ENCODE measurements at regions not wholly inside any gene's neighbourhood (a gene's known extent, or its start where the extent isn't known, plus 50 kb on each side); places are given as distances from the start of the nearest gene placed in this dataset.

- Histone ChIP-seq H3K27me3 (ENCODE audit: control insufficient read depth, insufficient read depth, low read length) (no peaks in the 10 kb centered on the region), H3K36me3 (ENCODE audit: control insufficient read depth, insufficient read depth, low read length) (no peaks in the 10 kb centered on the region), H3K4me3 (ENCODE audit: low read length) (no peak overlapping the region), H3K9me3 (ENCODE audit: control insufficient read depth, low read length) (no peaks in the 10 kb centered on the region), H3K4me1 (ENCODE audit: control insufficient read depth, insufficient read depth, low read length) (peaks cover 3% of the 10 kb centered on the region), H3K9ac (ENCODE audit: low read length) (no peak overlapping the region)
Measured at GRCh38 chr20:60478533-60478932, 520.3 kb downstream of the CDH26 start.

DNA sequence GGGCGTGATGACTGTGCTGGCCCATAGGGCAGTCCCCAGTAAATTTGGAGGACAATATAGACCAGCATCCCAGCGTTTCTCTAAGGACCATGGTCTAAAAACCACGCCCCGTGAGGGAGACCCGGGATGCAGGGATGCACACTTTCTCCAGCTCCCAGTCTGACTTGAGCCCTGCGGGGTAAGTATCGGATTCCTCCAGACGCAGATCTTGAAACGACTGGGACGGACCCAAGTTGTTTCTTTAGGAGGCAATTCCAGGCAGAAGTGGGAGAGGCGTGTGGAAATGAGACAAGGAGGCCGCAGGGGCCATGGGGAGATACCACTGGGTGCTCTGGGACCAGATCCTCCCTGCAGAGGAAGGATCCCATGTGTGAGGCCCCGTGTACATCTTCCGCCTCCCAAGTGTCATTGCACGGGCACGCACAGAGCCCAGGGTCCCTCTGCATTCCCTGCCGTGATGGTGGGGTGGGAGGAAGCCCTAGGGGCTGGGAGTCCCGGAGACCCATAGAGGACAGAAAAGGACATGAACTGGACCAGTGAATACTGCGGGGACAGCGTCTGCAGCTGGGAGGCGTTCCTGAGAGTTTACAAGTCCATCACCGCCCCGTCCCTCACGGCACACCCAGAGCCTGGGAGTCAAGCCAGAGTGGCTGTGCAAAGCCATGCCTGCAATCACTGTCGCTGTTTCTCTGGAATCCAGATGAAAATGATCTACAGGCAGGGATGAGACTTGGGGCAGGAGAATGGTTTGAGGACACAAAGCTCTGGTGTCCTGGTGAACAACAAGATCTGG, 522.9 kb downstream of the CDH26 start:
- no peaks in the 10 kb centered on the region for H3K9me3 ChIP-seq (ENCODE audit: control insufficient read depth, low read length)
- no peak overlapping the region for H3K4me3 ChIP-seq (ENCODE audit: low read length)
- no peaks in the 10 kb centered on the region for H3K36me3 ChIP-seq (ENCODE audit: control insufficient read depth, insufficient read depth, low read length)
- H3K27me3 ChIP-seq (ENCODE audit: control insufficient read depth, insufficient read depth, low read length), result no peaks in the 10 kb centered on the region
- peaks cover 3% of the 10 kb centered on the region for H3K4me1 ChIP-seq (ENCODE audit: control insufficient read depth, insufficient read depth, low read length)
- H3K9ac ChIP-seq (ENCODE audit: low read length), result no peak overlapping the region

- Histone ChIP-seq H3K27me3 (ENCODE audit: control insufficient read depth, insufficient read depth, low read length) (no peaks in the 10 kb centered on the region), H3K9me3 (ENCODE audit: control insufficient read depth, low read length) (no peaks in the 10 kb centered on the region), H3K4me3 (ENCODE audit: low read length) (no peak overlapping the region), H3K4me1 (ENCODE audit: control insufficient read depth, insufficient read depth, low read length) (peaks cover 3% of the 10 kb centered on the region), H3K9ac (ENCODE audit: low read length) (no peak overlapping the region), H3K36me3 (ENCODE audit: control insufficient read depth, insufficient read depth, low read length) (no peaks in the 10 kb centered on the region)
Measured at GRCh38 chr20:60481743-60482133, 523.5 kb downstream of the CDH26 start.

DNA sequence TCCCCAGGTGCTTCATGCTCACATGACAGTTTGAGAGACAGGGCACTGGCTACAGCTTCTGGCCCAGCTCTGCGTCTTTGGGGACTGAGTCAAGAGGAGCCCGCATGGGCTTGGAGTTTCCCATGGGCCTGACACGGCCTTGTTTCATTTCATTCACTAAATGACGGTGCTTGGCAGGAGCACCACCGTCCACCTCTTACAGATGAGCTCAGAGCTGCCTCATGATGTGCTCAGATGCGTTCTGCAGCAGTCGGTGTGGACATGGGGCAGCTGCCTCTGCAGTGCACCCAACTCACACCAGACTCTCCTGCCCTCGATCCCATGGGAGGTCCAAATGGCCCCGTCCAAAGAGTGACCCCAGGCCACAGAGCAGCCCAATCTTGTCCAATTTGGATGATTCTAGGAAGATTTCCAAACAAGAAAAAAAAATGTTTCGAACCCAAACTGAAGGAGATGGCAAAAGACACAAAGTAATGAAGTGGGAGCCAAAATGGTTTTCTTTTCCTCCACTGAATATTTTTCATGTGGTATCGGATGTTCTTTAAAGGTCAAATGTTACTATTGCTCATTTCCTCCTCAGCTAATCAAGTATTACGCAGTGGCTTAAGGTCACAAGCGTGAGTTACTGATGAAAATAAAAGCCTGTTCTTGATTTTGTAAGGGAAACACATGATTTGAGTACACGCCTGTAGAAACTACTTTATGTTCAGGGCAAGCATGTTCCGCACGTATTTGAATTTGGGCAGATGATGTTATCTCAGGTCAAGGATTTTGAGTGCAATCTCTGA, 524.2 kb downstream of the CDH26 start:
- Histone ChIP-seq H3K4me3 (ENCODE audit: low read length) (no peak overlapping the region), H3K9ac (ENCODE audit: low read length) (no peak overlapping the region), H3K4me1 (ENCODE audit: control insufficient read depth, insufficient read depth, low read length) (peaks cover 3% of the 10 kb centered on the region), H3K27me3 (ENCODE audit: control insufficient read depth, insufficient read depth, low read length) (no peaks in the 10 kb centered on the region), H3K9me3 (ENCODE audit: control insufficient read depth, low read length) (no peaks in the 10 kb centered on the region), H3K36me3 (ENCODE audit: control insufficient read depth, insufficient read depth, low read length) (no peaks in the 10 kb centered on the region)

GRCh38 chr20:60483371-60483770, 525.1 kb downstream of the CDH26 start:
- Histone ChIP-seq H3K9me3 (ENCODE audit: control insufficient read depth, low read length) (no peaks in the 10 kb centered on the region), H3K36me3 (ENCODE audit: control insufficient read depth, insufficient read depth, low read length) (no peaks in the 10 kb centered on the region), H3K27me3 (ENCODE audit: control insufficient read depth, insufficient read depth, low read length) (no peaks in the 10 kb centered on the region), H3K9ac (ENCODE audit: low read length) (no peak overlapping the region), H3K4me1 (ENCODE audit: control insufficient read depth, insufficient read depth, low read length) (peaks cover 3% of the 10 kb centered on the region), H3K4me3 (ENCODE audit: low read length) (no peak overlapping the region)

DNA sequence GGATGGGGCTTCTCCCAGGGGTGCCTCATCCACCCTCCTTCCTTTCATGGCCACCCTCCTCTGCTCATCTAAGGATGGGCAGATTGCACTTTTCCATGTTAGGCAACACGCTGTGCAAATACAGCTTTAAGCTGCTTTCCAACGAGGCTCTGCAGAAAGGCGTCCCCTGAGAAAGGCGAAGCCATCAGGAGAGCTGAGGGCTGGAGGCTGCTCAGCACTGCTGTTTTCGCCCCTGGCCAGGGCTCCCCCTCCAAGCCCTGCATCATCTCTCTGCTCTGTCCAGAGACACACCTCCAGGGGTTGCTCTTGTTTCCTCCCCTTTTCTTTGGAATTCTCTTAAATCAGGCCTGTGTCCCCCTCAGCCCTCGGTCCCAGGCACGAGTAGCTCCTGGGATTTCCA, 526.1 kb downstream of the CDH26 start:
- H3K9me3 ChIP-seq (ENCODE audit: control insufficient read depth, low read length), result no peaks in the 10 kb centered on the region

GRCh38 chr20:60485012-60485760, 527.0 kb downstream of the CDH26 start:
- H3K27me3 ChIP-seq (ENCODE audit: control insufficient read depth, insufficient read depth, low read length), result no peaks in the 10 kb centered on the region
- H3K9me3 ChIP-seq (ENCODE audit: control insufficient read depth, low read length), result no peaks in the 10 kb centered on the region
- H3K4me1 ChIP-seq (ENCODE audit: control insufficient read depth, insufficient read depth, low read length), result peaks cover 3% of the 10 kb centered on the region
- H3K4me3 ChIP-seq (ENCODE audit: low read length), result no peak overlapping the region
- no peak overlapping the region for H3K9ac ChIP-seq (ENCODE audit: low read length)
- H3K36me3 ChIP-seq (ENCODE audit: control insufficient read depth, insufficient read depth, low read length), result no peaks in the 10 kb centered on the region

More for the DNA sequence above, 526.1 kb downstream of the CDH26 start:
- Histone ChIP-seq H3K4me1 (ENCODE audit: control insufficient read depth, insufficient read depth, low read length) (peaks cover 3% of the 10 kb centered on the region), H3K36me3 (ENCODE audit: control insufficient read depth, insufficient read depth, low read length) (no peaks in the 10 kb centered on the region), H3K27me3 (ENCODE audit: control insufficient read depth, insufficient read depth, low read length) (no peaks in the 10 kb centered on the region), H3K9ac (ENCODE audit: low read length) (no peak overlapping the region), H3K4me3 (ENCODE audit: low read length) (no peak overlapping the region)

GRCh38 chr20:60486315-60486714, 528.1 kb downstream of the CDH26 start:
- Histone ChIP-seq H3K4me3 (ENCODE audit: low read length) (no peak overlapping the region), H3K27me3 (ENCODE audit: control insufficient read depth, insufficient read depth, low read length) (no peaks in the 10 kb centered on the region), H3K9ac (ENCODE audit: low read length) (no peak overlapping the region), H3K36me3 (ENCODE audit: control insufficient read depth, insufficient read depth, low read length) (no peaks in the 10 kb centered on the region), H3K4me1 (ENCODE audit: control insufficient read depth, insufficient read depth, low read length) (peaks cover 3% of the 10 kb centered on the region), H3K9me3 (ENCODE audit: control insufficient read depth, low read length) (no peaks in the 10 kb centered on the region)

DNA sequence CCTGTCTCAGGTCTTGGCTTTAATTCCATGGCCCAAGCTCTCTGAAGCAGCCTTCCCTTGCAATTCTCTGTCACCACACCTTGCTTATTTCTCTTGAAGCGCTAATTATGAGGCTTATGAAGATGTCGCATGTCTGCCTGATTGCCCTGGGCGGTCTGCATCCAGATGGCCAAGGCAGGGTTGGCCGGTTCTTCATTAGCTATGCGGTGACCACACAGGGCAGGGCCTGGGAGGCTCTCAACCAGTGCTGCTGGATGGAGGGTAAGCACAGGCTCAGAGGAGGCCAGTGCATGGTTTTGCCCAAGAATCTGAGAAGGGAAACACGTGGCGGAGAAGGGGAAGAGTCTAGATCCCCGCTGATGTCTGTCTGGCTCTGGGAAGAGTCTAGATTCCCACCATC, 528.7 kb downstream of the CDH26 start:
- H3K9me3 ChIP-seq (ENCODE audit: control insufficient read depth, low read length), result no peaks in the 10 kb centered on the region
- H3K4me1 ChIP-seq (ENCODE audit: control insufficient read depth, insufficient read depth, low read length), result peaks cover under 1% of the 10 kb centered on the region
- H3K9ac ChIP-seq (ENCODE audit: low read length), result no peak overlapping the region
- no peaks in the 10 kb centered on the region for H3K27me3 ChIP-seq (ENCODE audit: control insufficient read depth, insufficient read depth, low read length)
- no peak overlapping the region for H3K4me3 ChIP-seq (ENCODE audit: low read length)
- H3K36me3 ChIP-seq (ENCODE audit: control insufficient read depth, insufficient read depth, low read length), result no peaks in the 10 kb centered on the region

- H3K4me3 ChIP-seq (ENCODE audit: low read length), result no peak overlapping the region
- H3K9me3 ChIP-seq (ENCODE audit: control insufficient read depth, low read length), result no peaks in the 10 kb centered on the region
- no peak overlapping the region for H3K9ac ChIP-seq (ENCODE audit: low read length)
- H3K27me3 ChIP-seq (ENCODE audit: control insufficient read depth, insufficient read depth, low read length), result no peaks in the 10 kb centered on the region
- no peaks in the 10 kb centered on the region for H3K36me3 ChIP-seq (ENCODE audit: control insufficient read depth, insufficient read depth, low read length)
- H3K4me1 ChIP-seq (ENCODE audit: control insufficient read depth, insufficient read depth, low read length), result no peaks in the 10 kb centered on the region
Measured at GRCh38 chr20:60490217-60491050, 532.2 kb downstream of the CDH26 start.

- H3K4me1 ChIP-seq (ENCODE audit: control insufficient read depth, insufficient read depth, low read length), result no peaks in the 10 kb centered on the region
- no peak overlapping the region for H3K9ac ChIP-seq (ENCODE audit: low read length)
- H3K4me3 ChIP-seq (ENCODE audit: low read length), result no peak overlapping the region
- H3K27me3 ChIP-seq (ENCODE audit: control insufficient read depth, insufficient read depth, low read length), result no peaks in the 10 kb centered on the region
- H3K9me3 ChIP-seq (ENCODE audit: control insufficient read depth, low read length), result no peaks in the 10 kb centered on the region
- H3K36me3 ChIP-seq (ENCODE audit: control insufficient read depth, insufficient read depth, low read length), result no peaks in the 10 kb centered on the region
Measured at GRCh38 chr20:60491051-60491581, 532.9 kb downstream of the CDH26 start.
